Tongue (tissue), 1 donor: ENCODE measurements at regions not wholly inside any gene's neighbourhood (a gene's known extent, or its start where the extent isn't known, plus 50 kb on each side); places are given as distances from the start of the nearest gene placed in this dataset.

Experiments used
- DNase-seq: peaks from one replicate; pipeline ENCODE4 v3.0.0-alpha.2; 2015

- no peak for DNase-seq
These were observed 101.8 kb downstream of the CAND1 start for GRCh38 chr12:67370979-67371378.

- no peak for DNase-seq
These were observed 107.9 kb downstream of the CAND1 start for GRCh38 chr12:67377021-67377420.

DNA sequence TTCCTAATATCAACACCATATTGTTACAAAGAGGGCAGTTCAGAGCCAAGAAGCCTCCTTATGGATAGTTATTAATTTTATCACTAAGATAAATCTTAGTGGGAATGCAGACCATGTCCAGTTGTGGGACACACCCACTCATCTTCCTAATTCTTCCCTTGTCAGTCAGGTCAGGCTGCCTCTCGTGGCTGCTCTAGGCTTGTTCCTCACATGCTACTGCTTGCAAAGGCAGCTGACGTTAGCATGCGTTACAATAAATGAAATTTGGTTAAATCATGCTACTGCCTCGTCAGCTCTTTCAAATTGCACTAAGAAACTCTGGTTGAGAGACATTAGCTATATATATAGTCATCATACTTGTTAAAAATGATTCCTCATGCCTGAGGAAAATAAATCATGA is 108.4 kb downstream of the CAND1 start:
- no peak for DNase-seq

DNA sequence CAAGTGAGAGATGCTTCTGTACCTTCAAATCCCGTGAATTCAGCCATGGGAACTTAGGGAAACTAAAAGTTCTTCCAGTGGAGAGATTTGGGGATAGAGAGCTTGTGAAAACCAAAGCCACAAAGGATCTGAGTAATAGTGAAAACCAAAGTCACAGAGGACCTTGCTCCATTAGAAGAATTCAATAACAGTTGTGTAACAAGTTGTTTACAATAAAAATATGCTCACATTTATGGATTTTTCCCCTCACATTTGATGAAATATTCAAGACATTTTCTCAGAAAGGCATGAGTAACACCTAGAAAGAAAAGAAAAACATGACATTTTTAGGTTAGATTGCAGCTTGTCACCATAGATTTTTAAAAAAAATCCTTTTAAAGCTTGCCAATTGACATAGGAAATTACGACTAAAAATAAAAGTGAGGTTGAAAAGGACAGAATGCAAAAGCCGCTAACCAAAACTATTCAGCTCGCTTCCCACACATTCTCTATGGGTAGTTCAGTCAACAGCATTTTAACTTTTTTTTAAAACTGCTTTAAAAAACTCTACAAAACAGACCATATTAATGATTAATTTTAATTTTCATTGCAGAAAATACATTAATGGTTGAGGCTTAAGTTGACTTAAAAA is 113.2 kb downstream of the CAND1 start:
- no peak for DNase-seq

DNA sequence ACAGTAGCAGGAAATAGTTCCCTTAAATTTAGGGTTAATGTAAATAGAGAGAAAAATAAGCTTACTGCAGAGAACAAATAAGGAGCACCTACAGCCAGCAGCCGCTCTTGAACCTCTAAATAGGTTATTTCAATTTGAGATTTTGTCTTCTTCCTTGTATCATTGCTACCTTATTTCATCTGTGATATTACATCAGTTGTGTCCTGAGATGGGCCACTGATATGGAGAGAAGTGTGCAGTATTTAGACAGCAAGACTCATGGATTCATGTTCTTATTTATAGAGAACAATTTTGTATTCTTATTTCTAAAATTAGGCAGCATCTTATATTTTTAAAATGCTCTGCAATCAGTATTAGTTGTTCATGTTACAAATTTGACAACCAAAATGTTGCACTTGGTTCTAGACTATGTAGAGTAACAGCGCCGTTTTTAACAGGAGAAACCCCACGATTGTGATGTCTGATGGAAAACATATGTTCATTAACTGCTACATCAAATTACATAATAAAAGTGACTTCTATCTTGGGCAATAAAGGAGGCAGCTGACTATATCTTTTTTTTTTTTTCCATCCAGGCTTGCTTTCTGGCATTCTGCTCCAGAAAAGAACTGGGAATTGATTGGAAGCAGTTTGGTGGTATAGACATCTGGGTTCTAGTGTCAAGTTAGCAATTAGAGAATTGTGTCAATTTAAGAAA is 117.9 kb downstream of the CAND1 start:
- no peak for DNase-seq

DNA sequence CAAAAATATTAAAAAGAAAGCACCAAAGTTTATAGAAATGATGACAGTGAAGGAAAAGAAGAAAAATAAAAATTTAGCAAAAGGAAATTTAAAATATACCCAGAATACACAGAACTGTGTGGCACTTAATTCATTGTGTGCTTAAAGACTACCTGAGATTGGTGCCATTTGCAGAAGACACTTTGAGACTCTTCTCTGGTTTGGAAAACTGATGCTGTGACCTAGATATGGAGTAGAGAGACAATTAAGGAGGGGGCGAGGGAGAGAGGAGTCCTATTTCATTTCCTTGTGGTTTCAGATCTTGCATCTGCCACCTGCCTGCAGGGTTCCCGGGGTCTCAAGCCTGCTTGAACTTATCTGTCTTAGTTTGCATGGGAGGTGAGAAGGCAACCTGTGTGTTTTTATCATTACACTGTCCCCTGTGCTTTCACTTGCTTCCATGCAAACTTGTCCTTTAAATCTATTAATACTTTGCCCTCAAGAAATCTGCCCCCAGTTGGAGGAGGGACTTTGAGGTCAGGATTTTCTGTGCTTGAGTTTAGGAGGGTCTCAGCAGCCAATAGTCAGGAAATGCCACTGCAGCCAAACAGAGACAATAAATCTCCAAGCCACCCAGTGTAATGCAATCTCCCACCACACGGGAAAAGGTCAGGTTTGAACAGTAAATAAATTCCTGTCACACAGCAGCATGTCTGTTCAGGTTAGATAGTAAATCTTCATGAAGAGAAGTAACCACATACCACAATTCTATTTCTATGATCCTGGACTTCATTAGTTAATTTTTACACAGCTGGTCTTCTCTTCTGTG is 119.4 kb downstream of the CAND1 start:
- DNase-seq, result no peak

GRCh38 chr12:67390273-67390672 is 121.1 kb downstream of the CAND1 start:
- DNase-seq, result no peak

- DNase-seq, result peak; percentile 29
These were observed 121.9 kb downstream of the CAND1 start for GRCh38 chr12:67391034-67391433.

- DNase-seq, result no peak
These were observed 122.5 kb downstream of the CAND1 start for GRCh38 chr12:67391656-67392055.

- DNase-seq, result peak; percentile 89
These were observed 125.4 kb downstream of the CAND1 start for GRCh38 chr12:67394550-67394949.

DNA sequence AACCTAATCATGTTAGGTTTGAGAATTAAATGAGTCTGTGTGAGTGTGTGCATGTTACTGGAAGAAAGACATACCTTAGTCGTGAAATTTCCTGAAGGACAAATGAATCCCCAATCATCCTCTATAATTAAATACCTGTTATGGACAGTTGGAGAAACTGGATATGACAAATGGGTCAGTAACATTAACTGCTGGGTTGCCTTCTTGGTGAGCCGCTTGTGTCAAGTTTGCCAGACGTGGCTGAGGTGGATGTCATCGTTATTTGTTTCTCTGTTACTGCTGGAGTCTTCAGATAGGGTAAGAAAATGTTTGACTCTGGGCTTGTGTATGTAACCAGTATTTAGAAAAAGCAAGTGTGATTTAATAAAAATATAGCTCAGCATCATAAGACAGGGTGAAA is 131.6 kb downstream of the CAND1 start:
- DNase-seq, result no peak

DNA sequence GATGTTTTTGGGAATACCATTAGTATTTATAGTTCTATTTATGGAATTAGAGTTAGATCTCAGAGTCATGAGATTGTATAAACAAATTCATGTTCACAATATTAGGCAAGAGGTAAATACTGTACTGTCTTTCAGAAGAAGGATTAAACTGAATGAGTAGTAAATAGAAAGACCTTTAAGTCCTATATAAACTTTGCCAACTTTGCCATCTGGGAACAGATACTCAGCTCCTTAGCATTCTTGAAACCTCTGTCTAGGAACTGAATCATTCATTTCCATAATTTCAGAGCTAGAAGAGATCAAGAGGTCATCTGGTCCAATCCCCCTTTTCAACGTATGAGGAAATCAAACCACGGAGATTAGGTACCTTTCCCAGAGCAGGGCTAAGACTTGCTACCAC is 141.1 kb downstream of the CAND1 start:
- no peak for DNase-seq

- DNase-seq, result peak; percentile 89
These were observed 141.5 kb downstream of the CAND1 start for GRCh38 chr12:67410667-67411067.

DNA sequence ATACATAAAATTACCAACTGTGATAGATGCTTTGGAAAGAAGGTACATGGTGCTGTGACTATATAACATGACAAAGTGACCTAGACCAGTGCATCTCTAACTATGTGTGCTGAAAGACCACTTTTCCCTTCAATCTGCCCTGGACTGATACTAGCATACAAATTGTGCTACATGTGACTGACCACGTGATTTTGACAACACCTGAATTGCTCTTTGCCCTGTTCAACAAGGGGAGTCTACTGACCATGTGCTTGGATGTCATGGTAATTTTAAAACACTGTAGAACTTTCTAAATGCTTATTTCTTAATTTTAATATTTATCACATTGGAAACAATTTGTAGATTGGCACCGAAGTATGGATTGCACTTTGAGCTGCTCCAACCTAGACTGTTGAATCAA is 142.4 kb downstream of the CAND1 start:
- no peak for DNase-seq

DNA sequence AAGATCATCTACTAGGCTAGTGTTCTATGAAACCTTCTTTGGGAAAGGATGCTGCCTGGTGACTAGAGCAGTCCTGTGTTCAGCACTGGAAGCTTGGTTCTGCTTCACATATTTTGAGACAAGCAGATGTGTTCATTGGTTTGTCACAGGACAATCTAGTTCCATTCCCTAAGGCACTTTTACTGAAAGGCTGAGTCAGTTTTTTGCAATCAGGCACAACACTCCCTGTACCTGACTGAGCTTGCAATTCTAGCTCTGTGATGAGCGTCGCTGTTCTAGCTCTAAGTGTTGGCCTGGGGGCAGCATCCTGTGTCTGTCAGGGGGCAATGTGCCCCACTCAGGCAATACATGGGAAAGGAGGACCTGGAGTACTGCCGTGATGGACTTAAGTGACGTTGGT is 144.4 kb downstream of the CAND1 start:
- peak; percentile 24 for DNase-seq

- peak; percentile 73 for DNase-seq
These were observed 145.0 kb downstream of the CAND1 start for GRCh38 chr12:67414011-67414715.

GRCh38 chr12:67415473-67415872 is 146.3 kb downstream of the CAND1 start:
- peak; percentile 76 for DNase-seq

- no peak for DNase-seq
These were observed 150.7 kb downstream of the CAND1 start for GRCh38 chr12:67419810-67420209.

GRCh38 chr12:67420506-67420905 is 151.3 kb downstream of the CAND1 start:
- DNase-seq, result no peak

GRCh38 chr12:67422081-67422480 is 152.9 kb downstream of the CAND1 start:
- DNase-seq, result no peak

DNA sequence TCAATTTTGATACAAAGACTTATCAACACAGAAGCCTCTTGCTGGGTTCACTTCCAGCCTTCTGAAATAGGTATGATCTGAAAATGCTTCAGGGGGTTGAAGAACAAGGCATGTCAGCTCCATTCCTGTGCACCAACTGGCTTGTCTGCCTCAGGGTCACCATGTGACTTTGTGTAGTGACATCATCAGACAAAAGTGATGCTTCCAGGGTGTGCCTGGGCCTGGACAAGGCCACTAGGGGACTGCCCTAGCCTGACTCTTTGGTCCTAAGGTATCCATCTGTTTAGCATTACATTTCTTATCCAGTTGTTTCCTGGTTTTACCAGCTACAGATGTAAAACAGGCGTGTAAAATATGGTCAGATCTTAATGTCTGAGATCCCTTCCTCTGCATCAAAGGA is 155.6 kb downstream of the CAND1 start:
- DNase-seq, result no peak

DNA sequence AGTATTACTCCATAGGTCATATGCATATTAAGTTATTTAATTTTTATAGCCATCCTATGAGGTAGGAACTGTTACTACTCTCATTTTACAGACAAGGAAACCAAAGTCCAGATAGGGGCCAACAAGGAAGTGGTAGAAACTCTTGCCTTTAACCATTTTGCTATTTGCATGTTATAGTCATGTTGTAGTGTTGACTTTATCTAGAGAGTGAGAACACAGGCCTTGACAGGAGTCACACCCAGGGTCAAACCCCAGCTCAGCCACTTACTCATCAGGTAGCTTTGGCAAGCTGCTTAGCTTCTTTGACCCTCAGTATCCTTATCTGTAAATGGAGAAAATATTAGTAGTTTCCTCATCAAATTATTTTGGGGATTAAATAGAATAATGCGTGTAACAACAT is 156.2 kb downstream of the CAND1 start:
- no peak for DNase-seq

- DNase-seq, result peak; percentile 84
These were observed 156.9 kb downstream of the CAND1 start for GRCh38 chr12:67426067-67426466.
